Lower lobe of right lung (tissue), 2 donors: ENCODE measurements at regions not wholly inside any gene's neighbourhood (a gene's known extent, or its start where the extent isn't known, plus 50 kb on each side); places are given as distances from the start of the nearest gene placed in this dataset.

Source experiments
- ATAC-seq, 2 donors: fragments of 200-7000 bp; cut with Tn5 transposase; one replicate each; pipeline ENCODE4 v1.9.1; 2020 to 2022; ENCODE audit warnings: mild to moderate bottlenecking in 2 of 2, moderate library complexity in 2 of 2
- DNase-seq: peaks from one replicate; pipeline ENCODE4 v3.0.0-alpha.2; 2020
- H3K27ac ChIP-seq: fragments of 200-600 bp; one replicate; pipeline ENCODE4 v1.8.0; 2022
- H3K27me3 ChIP-seq: fragments of 200-600 bp; one replicate; pipeline ENCODE4 v1.8.0; 2022; ENCODE audit warnings: low read depth
- H3K36me3 ChIP-seq: fragments of 200-600 bp; one replicate; pipeline ENCODE4 v1.8.0; 2022; ENCODE audit warnings: mild to moderate bottlenecking
- H3K4me1 ChIP-seq: fragments of 200-600 bp; one replicate; pipeline ENCODE4 v1.8.0; 2022
- H3K4me3 ChIP-seq: fragments of 200-600 bp; one replicate; pipeline ENCODE4 v1.8.0; 2022; ENCODE audit warnings: mild to moderate bottlenecking
- H3K9me3 ChIP-seq: fragments of 200-600 bp; one replicate; pipeline ENCODE4 v1.8.0; 2022
- intact Hi-C: fragments of 100-400 bp; cut with DNase I; formaldehyde crosslinking; loops from one replicate; pipeline ENCODE4 v1.11.0; 2022
- TF ChIP-seq, protein P1 (sequence below): fragments of 200-600 bp; IDR thresholded peaks from one replicate; pipeline ENCODE4 v1.8.0; 2022; ENCODE audit warnings: antibody characterized with exemption, mild to moderate bottlenecking
- donor health status: DM: no; HTN: yes; CAD: no; lungs with severe emphysema.

DNA sequence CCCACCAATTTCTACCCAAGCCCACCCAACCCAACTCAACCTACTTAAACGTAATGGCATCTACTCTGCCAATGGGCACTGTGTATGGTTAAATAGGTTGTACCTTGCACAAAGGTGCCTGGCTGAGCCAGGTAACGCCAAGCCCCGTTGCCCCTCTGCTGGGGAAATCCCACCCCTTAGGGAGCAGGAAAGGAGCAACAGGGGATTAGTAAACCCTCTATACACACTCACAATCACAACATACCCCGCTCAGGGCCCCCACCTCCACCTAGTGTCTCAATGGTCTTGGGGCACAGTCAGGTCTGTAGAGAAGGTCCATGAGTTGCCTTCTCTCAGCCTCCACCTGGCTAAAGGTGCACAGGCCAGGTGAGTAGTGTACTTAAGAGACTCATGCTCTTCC is 74.3 kb upstream of the PCBD1 start:
- intact Hi-C loops: no loop called here
- TF ChIP-seq, protein P1, sequence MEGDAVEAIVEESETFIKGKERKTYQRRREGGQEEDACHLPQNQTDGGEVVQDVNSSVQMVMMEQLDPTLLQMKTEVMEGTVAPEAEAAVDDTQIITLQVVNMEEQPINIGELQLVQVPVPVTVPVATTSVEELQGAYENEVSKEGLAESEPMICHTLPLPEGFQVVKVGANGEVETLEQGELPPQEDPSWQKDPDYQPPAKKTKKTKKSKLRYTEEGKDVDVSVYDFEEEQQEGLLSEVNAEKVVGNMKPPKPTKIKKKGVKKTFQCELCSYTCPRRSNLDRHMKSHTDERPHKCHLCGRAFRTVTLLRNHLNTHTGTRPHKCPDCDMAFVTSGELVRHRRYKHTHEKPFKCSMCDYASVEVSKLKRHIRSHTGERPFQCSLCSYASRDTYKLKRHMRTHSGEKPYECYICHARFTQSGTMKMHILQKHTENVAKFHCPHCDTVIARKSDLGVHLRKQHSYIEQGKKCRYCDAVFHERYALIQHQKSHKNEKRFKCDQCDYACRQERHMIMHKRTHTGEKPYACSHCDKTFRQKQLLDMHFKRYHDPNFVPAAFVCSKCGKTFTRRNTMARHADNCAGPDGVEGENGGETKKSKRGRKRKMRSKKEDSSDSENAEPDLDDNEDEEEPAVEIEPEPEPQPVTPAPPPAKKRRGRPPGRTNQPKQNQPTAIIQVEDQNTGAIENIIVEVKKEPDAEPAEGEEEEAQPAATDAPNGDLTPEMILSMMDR: no peak
- no peak for ATAC-seq
- no peaks in the 10 kb centered on the region for H3K9me3 ChIP-seq
- no peaks in the 10 kb centered on the region for H3K27me3 ChIP-seq
- no peak overlapping the region for H3K4me3 ChIP-seq
- no peaks in the 10 kb centered on the region for H3K36me3 ChIP-seq
- no peak for DNase-seq
- no peaks in the 10 kb centered on the region for H3K4me1 ChIP-seq
- H3K27ac ChIP-seq: no peak overlapping the region

DNA sequence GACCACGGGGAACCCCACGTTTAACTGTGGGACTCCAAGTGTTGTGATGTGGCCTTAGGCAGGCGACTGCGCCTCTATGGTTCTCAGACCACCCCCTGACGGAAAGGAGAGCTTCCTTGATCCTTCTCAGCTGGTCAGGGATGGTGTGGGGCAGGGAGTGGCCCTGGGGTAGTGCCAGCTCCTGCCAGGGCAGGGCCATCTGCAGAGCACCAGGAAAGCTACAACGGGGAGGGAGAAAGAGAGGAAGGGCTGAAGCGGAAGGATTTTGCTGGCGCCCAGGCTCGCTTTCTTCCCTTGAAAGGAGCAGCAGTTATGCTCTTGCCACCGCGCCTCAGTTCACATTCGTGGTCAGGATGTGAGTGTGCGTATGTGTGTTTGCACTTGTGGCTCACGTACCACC is 74.9 kb upstream of the PCBD1 start:
- no peak overlapping the region for H3K4me3 ChIP-seq
- no peaks in the 10 kb centered on the region for H3K4me1 ChIP-seq
- ATAC-seq (no peak), DNase-seq (no peak)
- TF ChIP-seq, protein P1: no peak
- intact Hi-C loops: no loop called here
- no peaks in the 10 kb centered on the region for H3K27me3 ChIP-seq
- no peak overlapping the region for H3K27ac ChIP-seq
- no peaks in the 10 kb centered on the region for H3K9me3 ChIP-seq
- H3K36me3 ChIP-seq: no peaks in the 10 kb centered on the region

DNA sequence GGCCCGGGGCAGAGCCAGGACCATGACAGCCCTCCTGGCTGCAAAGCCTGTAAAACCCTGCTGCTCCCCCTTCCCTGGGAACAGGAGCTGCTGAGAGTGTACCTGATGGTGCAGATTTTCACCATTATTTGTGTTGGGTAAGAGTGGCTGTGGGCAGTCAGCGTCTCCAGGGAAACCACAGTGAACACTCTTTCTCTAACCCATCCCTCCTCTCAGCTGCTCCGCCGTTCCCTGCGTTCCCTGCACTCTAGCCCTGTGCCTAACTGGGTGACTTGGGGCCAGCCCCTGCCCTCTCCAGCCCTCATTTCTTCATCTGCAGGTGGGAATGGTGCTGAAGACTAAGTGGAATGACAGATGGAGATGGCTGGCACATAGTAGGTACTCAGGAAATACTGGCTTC is 75.9 kb upstream of the PCBD1 start:
- H3K27me3 ChIP-seq: no peaks in the 10 kb centered on the region
- H3K9me3 ChIP-seq: no peaks in the 10 kb centered on the region
- ATAC-seq: no peak
- no peak overlapping the region for H3K4me3 ChIP-seq
- TF ChIP-seq, protein P1: no peak
- no peak overlapping the region for H3K27ac ChIP-seq
- H3K4me1 ChIP-seq: no peaks in the 10 kb centered on the region
- no peaks in the 10 kb centered on the region for H3K36me3 ChIP-seq
- no peak for DNase-seq
- intact Hi-C loops: no loop called here

DNA sequence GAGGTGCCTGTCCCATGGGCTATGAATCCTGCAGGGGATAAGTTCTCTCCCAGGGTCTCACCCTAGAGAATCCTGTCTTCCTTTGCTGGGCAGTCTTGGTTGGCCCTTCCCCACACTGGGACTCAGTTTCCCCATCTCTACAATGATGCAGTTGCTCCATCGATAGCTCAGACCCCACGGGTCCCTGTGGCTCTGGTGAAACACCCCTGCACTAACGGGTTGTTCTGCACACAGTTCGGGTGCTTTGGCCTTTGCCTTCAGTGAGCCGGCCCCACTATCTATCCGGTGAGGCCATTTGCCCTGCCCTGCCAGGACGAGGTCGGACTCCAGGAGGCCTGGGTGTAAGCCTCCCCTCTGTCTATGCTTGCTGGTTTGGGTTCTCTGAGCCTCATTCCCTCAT is 76.5 kb upstream of the PCBD1 start:
- ATAC-seq (no peak), DNase-seq (no peak)
- intact Hi-C loops: no loop called here
- H3K36me3 ChIP-seq: no peaks in the 10 kb centered on the region
- H3K4me3 ChIP-seq: no peak overlapping the region
- H3K9me3 ChIP-seq: no peaks in the 10 kb centered on the region
- TF ChIP-seq, protein P1: no peak
- no peak overlapping the region for H3K27ac ChIP-seq
- no peaks in the 10 kb centered on the region for H3K27me3 ChIP-seq
- H3K4me1 ChIP-seq: no peaks in the 10 kb centered on the region

DNA sequence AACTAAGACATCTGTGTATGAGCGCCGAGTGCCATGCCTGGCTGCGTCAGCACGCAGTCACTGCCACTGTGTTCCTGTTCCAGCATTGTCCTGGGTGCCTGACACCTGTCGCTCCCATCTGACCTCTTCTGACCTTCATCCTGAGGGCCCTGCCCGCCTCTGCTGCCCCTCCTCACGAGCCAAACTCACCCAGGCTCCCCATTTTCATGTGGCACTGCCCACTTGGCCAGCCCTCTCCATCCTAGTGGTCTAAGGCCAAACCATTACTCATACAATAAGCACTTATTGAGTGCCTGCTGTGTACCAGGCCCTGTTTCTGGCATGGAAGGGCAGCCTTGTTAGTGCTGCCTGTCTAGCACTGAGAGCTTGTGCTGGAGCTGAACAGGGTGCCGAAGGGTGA is 77.2 kb upstream of the PCBD1 start:
- Histone ChIP-seq H3K9me3 (no peaks in the 10 kb centered on the region), H3K27me3 (no peaks in the 10 kb centered on the region), H3K36me3 (no peaks in the 10 kb centered on the region), H3K4me1 (no peaks in the 10 kb centered on the region), H3K4me3 (no peak overlapping the region), H3K27ac (no peak overlapping the region)
- intact Hi-C loops: no loop called here
- ATAC-seq: no peak
- DNase-seq: no peak
- TF ChIP-seq, protein P1: no peak
